ENCODE measurements at regions not wholly inside any gene's neighbourhood (a gene's known extent, or its start where the extent isn't known, plus 50 kb on each side); places are given as distances from the start of the nearest gene placed in this dataset.

DNA sequence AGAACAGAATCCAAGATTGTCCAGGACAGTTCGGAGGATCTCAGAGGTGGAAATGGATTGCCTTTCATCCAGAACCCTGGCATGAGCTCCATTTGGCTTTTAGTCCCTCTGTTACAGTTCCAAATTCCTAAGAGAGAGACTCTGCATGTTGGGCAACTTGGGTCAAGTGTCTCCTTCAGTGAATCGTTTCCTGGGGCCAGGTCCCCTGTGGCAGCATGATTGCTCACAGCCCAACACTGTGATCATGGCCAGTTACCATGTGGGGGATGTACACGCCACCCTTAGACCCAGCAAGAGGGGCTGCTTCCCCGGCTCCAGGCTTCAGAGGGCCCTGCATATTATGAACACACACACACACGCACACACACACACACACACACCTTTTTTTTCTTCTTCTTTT lies 118.6 kb upstream of the GLI2 start:
- no peak overlapping the region for H3K4me3 ChIP-seq
- no peaks in the 10 kb centered on the region for H3K27me3 ChIP-seq
- H3K4me1 ChIP-seq, result no peaks in the 10 kb centered on the region
- H3K27ac ChIP-seq, result no peak overlapping the region
- H3K36me3 ChIP-seq, result no peaks in the 10 kb centered on the region
- no peak for DNase-seq
- no peaks in the 10 kb centered on the region for H3K9me3 ChIP-seq
- TF ChIP-seq, protein P1, sequence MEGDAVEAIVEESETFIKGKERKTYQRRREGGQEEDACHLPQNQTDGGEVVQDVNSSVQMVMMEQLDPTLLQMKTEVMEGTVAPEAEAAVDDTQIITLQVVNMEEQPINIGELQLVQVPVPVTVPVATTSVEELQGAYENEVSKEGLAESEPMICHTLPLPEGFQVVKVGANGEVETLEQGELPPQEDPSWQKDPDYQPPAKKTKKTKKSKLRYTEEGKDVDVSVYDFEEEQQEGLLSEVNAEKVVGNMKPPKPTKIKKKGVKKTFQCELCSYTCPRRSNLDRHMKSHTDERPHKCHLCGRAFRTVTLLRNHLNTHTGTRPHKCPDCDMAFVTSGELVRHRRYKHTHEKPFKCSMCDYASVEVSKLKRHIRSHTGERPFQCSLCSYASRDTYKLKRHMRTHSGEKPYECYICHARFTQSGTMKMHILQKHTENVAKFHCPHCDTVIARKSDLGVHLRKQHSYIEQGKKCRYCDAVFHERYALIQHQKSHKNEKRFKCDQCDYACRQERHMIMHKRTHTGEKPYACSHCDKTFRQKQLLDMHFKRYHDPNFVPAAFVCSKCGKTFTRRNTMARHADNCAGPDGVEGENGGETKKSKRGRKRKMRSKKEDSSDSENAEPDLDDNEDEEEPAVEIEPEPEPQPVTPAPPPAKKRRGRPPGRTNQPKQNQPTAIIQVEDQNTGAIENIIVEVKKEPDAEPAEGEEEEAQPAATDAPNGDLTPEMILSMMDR (IDR thresholded peaks at IDR 0.05), result no peak
- TF ChIP-seq POLR2A (IDR thresholded peaks at IDR 0.05), result no peak

DNA sequence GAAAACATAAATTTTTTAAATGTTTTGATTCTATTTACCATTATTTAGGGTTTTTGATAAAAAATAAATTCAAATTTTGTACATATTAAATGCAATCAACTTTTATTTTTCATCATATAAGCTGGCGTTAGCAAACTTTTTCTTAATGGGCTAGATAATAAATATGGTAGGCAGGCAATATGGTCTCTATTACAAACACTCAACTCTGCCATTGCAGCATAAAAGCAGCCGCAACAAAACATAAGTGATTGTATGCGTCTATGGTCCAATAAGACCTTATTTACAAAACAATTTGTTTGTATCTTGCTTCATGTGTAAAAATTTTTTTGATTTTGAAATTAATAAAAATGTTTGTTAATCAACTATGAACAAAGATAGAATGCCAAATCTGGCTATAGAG lies 116.8 kb upstream of the GLI2 start:
- Histone ChIP-seq H3K4me1 (no peaks in the 10 kb centered on the region), H3K9me3 (no peaks in the 10 kb centered on the region), H3K36me3 (no peaks in the 10 kb centered on the region), H3K27ac (no peak overlapping the region), H3K27me3 (no peaks in the 10 kb centered on the region), H3K4me3 (no peak overlapping the region)
- no peak for DNase-seq
- no peak for TF ChIP-seq POLR2A (IDR thresholded peaks at IDR 0.05)
- TF ChIP-seq, protein P1 (IDR thresholded peaks at IDR 0.05), result no peak

DNA sequence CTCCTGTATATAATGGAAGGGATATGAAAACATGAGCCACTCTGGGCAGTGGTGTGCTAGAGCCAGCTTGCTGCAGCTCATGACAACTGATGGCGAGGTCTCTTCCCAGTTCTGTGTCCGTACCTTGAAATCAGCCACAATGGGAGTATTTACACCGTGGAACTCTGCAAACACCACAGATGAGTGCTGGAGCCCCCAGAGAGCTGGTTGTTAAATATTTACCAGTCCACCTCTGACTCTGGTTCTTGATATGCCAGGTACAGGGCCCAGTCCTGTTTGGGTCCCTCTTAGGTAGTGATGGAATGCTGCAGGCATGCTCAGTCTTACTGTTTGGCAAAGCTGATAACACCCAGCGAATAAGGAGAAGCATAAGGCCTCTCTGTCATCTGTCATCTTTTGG lies 116.1 kb upstream of the GLI2 start:
- no peak overlapping the region for H3K4me3 ChIP-seq
- no peaks in the 10 kb centered on the region for H3K4me1 ChIP-seq
- TF ChIP-seq, protein P1 (IDR thresholded peaks at IDR 0.05), result no peak
- no peak for TF ChIP-seq POLR2A (IDR thresholded peaks at IDR 0.05)
- no peaks in the 10 kb centered on the region for H3K9me3 ChIP-seq
- no peak overlapping the region for H3K27ac ChIP-seq
- no peaks in the 10 kb centered on the region for H3K27me3 ChIP-seq
- no peak for DNase-seq
- no peaks in the 10 kb centered on the region for H3K36me3 ChIP-seq

DNA sequence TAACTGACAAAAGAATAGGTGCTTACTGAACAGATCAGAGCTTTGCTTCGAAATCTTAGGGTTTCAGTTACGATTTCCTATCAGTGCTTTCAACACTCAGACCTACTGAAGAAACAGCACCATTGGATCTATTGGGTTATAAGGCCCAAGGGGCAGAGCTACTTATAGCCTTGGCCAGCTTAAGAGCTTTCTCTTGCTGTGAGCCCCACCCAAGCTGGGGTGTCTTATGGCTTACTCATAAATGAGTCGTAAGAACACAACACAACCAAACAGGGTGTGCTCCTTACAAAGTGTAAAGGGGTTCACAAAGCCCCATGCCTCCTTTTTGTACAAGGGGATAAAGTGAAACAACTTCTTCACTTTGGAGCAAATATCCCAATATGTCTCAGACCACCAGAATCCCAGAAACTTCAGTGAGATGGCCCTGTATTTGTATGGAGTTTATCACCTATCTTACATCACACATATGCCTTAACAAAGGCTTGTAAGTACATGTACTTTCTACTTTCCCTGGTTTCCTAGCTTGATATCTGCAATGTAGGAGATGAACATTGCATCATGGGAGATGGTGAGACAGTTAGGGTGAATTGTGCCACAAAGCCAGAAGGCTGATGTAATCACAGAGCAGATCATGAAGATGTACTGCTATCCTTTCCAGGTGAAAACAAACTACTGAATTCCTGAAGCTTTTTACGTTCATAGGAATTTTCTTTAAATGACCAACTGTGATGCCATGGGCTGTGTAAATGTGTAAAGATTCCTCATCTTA lies 115.5 kb upstream of the GLI2 start:
- Histone ChIP-seq H3K36me3 (no peaks in the 10 kb centered on the region), H3K4me1 (no peaks in the 10 kb centered on the region), H3K4me3 (no peak overlapping the region), H3K27me3 (no peaks in the 10 kb centered on the region), H3K27ac (no peak overlapping the region), H3K9me3 (no peaks in the 10 kb centered on the region)
- DNase-seq, result no peak
- TF ChIP-seq, protein P1 (IDR thresholded peaks at IDR 0.05), result no peak
- no peak for TF ChIP-seq POLR2A (IDR thresholded peaks at IDR 0.05)

DNA sequence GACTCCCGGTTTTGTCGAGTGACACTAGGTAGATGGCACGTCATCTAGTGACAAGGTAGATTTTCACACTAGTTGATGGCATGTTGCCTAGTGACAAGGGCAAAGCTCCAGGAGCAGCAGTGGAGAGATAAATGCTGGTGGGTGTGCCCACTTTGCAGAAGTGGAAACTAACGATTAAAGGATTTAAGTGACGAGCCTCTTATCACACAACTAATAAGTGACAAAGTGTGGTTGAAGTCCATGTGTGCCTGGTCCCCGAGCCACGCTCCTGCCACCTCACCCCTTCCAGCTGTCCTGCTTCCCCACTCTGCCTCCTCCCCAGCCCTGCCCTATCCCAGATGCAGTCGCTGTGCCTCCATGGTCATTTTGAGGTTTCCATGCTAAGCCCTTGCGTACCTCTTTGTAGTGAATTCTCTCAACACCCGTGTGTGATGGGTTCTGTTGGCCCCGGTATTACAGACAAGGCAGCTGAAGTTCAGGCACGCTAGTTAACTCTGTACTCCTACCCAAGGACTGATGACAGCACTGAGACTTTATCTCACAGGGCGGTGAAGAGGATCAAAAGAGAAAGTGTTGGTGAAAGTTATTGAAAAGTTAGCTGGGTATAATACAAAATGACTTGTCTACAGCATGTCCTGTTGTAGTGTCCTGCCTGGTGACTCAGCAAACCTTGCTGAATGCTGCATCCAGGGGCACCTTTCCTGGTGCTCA lies 113.4 kb upstream of the GLI2 start:
- Histone ChIP-seq H3K9me3 (no peaks in the 10 kb centered on the region), H3K27ac (no peak overlapping the region), H3K27me3 (no peaks in the 10 kb centered on the region), H3K4me1 (no peaks in the 10 kb centered on the region), H3K4me3 (no peak overlapping the region), H3K36me3 (no peaks in the 10 kb centered on the region)
- TF ChIP-seq, protein P1 (IDR thresholded peaks at IDR 0.05), result no peak
- TF ChIP-seq POLR2A (IDR thresholded peaks at IDR 0.05), result no peak
- DNase-seq, result peak in 1 of 3 donors; percentile 10
